Glomerular visceral epithelial cell (primary cell): ENCODE measurements at regions not wholly inside any gene's neighbourhood (a gene's known extent, or its start where the extent isn't known, plus 50 kb on each side); places are given as distances from the start of the nearest gene placed in this dataset.

Experiments
- DNase-seq: peaks from one replicate; pipeline ENCODE4 v3.0.0-alpha.2; 2016; ENCODE audit errors: extremely low spot score

- peak; percentile 20 for DNase-seq
Measured at GRCh38 chr6:25012657-25013056, 76.9 kb upstream of the RIPOR2 start.

GRCh38 chr6:25013246-25013645, 77.5 kb upstream of the RIPOR2 start:
- DNase-seq = no peak

- no peak for DNase-seq
Measured at GRCh38 chr6:25014369-25014768, 78.6 kb upstream of the RIPOR2 start.

GRCh38 chr6:25014791-25015560, 79.2 kb upstream of the RIPOR2 start:
- peak; percentile 17 for DNase-seq

- no peak for DNase-seq
Measured at GRCh38 chr6:25016014-25016720, 80.4 kb upstream of the RIPOR2 start.

GRCh38 chr6:25017486-25017885, 81.7 kb upstream of the RIPOR2 start:
- no peak for DNase-seq

GRCh38 chr6:25017932-25018567, 82.3 kb upstream of the RIPOR2 start:
- DNase-seq = no peak

GRCh38 chr6:25018568-25018954, 82.8 kb upstream of the RIPOR2 start:
- no peak for DNase-seq

- peak; percentile 71 for DNase-seq
Measured at GRCh38 chr6:25022140-25022553, 86.4 kb upstream of the RIPOR2 start.

GRCh38 chr6:25023781-25024180, 88.0 kb upstream of the RIPOR2 start:
- no peak for DNase-seq

- no peak for DNase-seq
Measured at GRCh38 chr6:25024821-25025220, 89.1 kb upstream of the RIPOR2 start.

GRCh38 chr6:25025248-25025918, 89.6 kb upstream of the RIPOR2 start:
- DNase-seq = no peak

- DNase-seq = no peak
Measured at GRCh38 chr6:25025919-25026301, 90.2 kb upstream of the RIPOR2 start.

- no peak for DNase-seq
Measured at GRCh38 chr6:25026723-25027122, 91.0 kb upstream of the RIPOR2 start.

- no peak for DNase-seq
Measured at GRCh38 chr6:25027221-25027916, 91.6 kb upstream of the RIPOR2 start.

- no peak for DNase-seq
Measured at GRCh38 chr6:25028328-25028727, 92.6 kb upstream of the RIPOR2 start.

GRCh38 chr6:25032934-25033333, 97.2 kb upstream of the RIPOR2 start:
- DNase-seq = no peak

- DNase-seq = no peak
Measured at GRCh38 chr6:25034431-25034921, 98.7 kb upstream of the RIPOR2 start.

- DNase-seq = no peak
Measured at GRCh38 chr6:25035174-25035511, 99.4 kb upstream of the RIPOR2 start.

GRCh38 chr6:25035512-25036435, 100.0 kb upstream of the RIPOR2 start:
- peak; percentile 67 for DNase-seq

- no peak for DNase-seq
Measured at GRCh38 chr6:25036461-25036860, 100.7 kb upstream of the RIPOR2 start.
